H1 (cell line): ENCODE measurements at regions not wholly inside any gene's neighbourhood (a gene's known extent, or its start where the extent isn't known, plus 50 kb on each side); places are given as distances from the start of the nearest gene placed in this dataset.

Experiments
- CTCF ChIA-PET: fragments of 300-600 bp; sonication (Branson Sonifier 250); formaldehyde crosslinking; loops from one replicate; lab custom pipeline; 2021; ENCODE audit not compliant: partially characterized antibody; lab: Charles Lee
- POLR2A ChIA-PET: fragments of 300-600 bp; sonication (Branson Sonifier 250); formaldehyde crosslinking; loops from one replicate; lab custom pipeline; 2021; ENCODE audit warnings: inconsistent platforms; ENCODE audit not compliant: partially characterized antibody; lab: Charles Lee
- DNase-seq, 2 experiments: peaks; one replicate each; pipeline versions ENCODE4 v3.0.0 to v3.0.0-alpha.2; 2010 to 2022; ENCODE audit warnings: low spot score in 2 of 2, low read depth in 1 of 2, mixed read lengths in 1 of 2
- FAIRE-seq: peaks from 2 replicates; lab custom pipeline; 2011; peaks lifted over from hg19 to GRCh38; lab: Jason Lieb, UNC
- H2AFZ ChIP-seq: 2 replicates; pipeline ENCODE4 v1.8.1; 2012; ENCODE audit warnings: low read length, inconsistent platforms
- H2AK5ac ChIP-seq: 2 replicates; pipeline ENCODE4 v1.6.1; 2013; ENCODE audit warnings: low read depth, low read length
- H2BK120ac ChIP-seq: replicated peaks from 2 replicates; pipeline ENCODE3; 2013; ENCODE audit warnings: low read depth, low read length, inconsistent platforms
- H2BK12ac ChIP-seq: 2 replicates; pipeline ENCODE4 v1.6.1; 2013; ENCODE audit warnings: low read depth, low read length
- H2BK15ac ChIP-seq: 2 replicates; pipeline ENCODE4 v1.6.1; 2013; ENCODE audit warnings: low read length
- H2BK20ac ChIP-seq: 2 replicates; pipeline ENCODE4 v1.6.1; 2013; ENCODE audit warnings: low read length
- H2BK5ac ChIP-seq: 2 replicates; pipeline ENCODE4 v1.6.1; 2013; ENCODE audit warnings: low read depth, low read length
- H3K14ac ChIP-seq: 2 replicates; pipeline ENCODE4 v1.6.1; 2013; ENCODE audit warnings: inconsistent platforms; ENCODE audit not compliant: insufficient read length
- H3K18ac ChIP-seq: 2 replicates; pipeline ENCODE4 v1.6.1; 2013; ENCODE audit warnings: low read length; ENCODE audit errors: extremely low read depth
- H3K23ac ChIP-seq: 2 replicates; pipeline ENCODE4 v1.6.1; 2013; ENCODE audit warnings: inconsistent platforms; ENCODE audit not compliant: insufficient read length
- H3K23me2 ChIP-seq: 2 replicates; pipeline ENCODE4 v1.6.1; 2013; ENCODE audit warnings: low read depth, low read length
- H3K27ac ChIP-seq: 2 replicates; pipeline ENCODE4 v1.6.1; 2011; ENCODE audit warnings: low read depth, low read length, inconsistent platforms
- H3K27me3 ChIP-seq, 4 experiments: replicated peaks in 1 of 4; 1 replicate in 1 of 4; 2 replicates in 3 of 4; pipeline versions ENCODE4 v1.6.1 to v1.8.1; 2011 to 2013; ENCODE audit warnings: low read length in 3 of 4, mild to moderate bottlenecking in 3 of 4, inconsistent platforms in 2 of 4, mixed read lengths in 2 of 4, moderate library complexity in 1 of 4; ENCODE audit not compliant: control insufficient read depth in 3 of 4, insufficient read depth in 3 of 4; ENCODE audit errors: extremely low read depth in 1 of 4
- H3K36me3 ChIP-seq, 4 experiments: 2 replicates each; pipeline versions ENCODE4 v1.6.1 to v1.8.1; 2011 to 2013; ENCODE audit warnings: mild to moderate bottlenecking in 4 of 4, low read length in 3 of 4, moderate library complexity in 2 of 4, control low read depth in 1 of 4, inconsistent platforms in 1 of 4; ENCODE audit not compliant: insufficient read depth in 4 of 4, control insufficient read depth in 2 of 4
- H3K4ac ChIP-seq: replicated peaks from 2 replicates; pipeline ENCODE3; 2013; ENCODE audit warnings: low read length, low read depth, mixed read lengths, inconsistent platforms; ENCODE audit not compliant: insufficient read length
- H3K4me1 ChIP-seq, 4 experiments: replicated peaks in 1 of 4; 1 replicate in 1 of 4; 2 replicates in 3 of 4; pipeline versions ENCODE4 v1.6.1 to v1.8.1; 2011 to 2013; ENCODE audit warnings: low read length in 3 of 4, inconsistent platforms in 2 of 4, mixed read lengths in 1 of 4; ENCODE audit not compliant: insufficient read depth in 4 of 4, control insufficient read depth in 3 of 4
- H3K4me2 ChIP-seq, 2 experiments: 2 replicates each; pipeline versions ENCODE4 v1.6.1 to v1.8.1; 2011 to 2013; ENCODE audit warnings: low read depth in 2 of 2, low read length in 2 of 2, control low read depth in 1 of 2, inconsistent platforms in 1 of 2, mild to moderate bottlenecking in 1 of 2; ENCODE audit not compliant: insufficient read depth in 1 of 2
- H3K4me3 ChIP-seq, 4 experiments: fragments of 200-600, 300-600 bp in 1 of 4; sonication (generic), shearing (Covaris generic), sonication (Bioruptor Twin) in 1 of 4; 2 replicates each; pipeline versions ENCODE4 v1.5.1 to v1.8.1; 2011 to 2016; ENCODE audit warnings: low read length in 4 of 4, low read depth in 3 of 4, control low read depth in 2 of 4, inconsistent platforms in 2 of 4, mild to moderate bottlenecking in 2 of 4, mixed read lengths in 1 of 4, moderate library complexity in 1 of 4; ENCODE audit not compliant: insufficient read depth in 2 of 4; ENCODE audit errors: extremely low read depth in 1 of 4
- H3K56ac ChIP-seq: replicated peaks from 2 replicates; pipeline ENCODE3; 2013; ENCODE audit warnings: low read depth, mild to moderate bottlenecking, mixed read lengths, low read length, inconsistent platforms; ENCODE audit not compliant: insufficient read length
- H3K79me1 ChIP-seq: 2 replicates; pipeline ENCODE4 v1.6.1; 2013; ENCODE audit warnings: low read depth, low read length, control low read depth
- H3K79me2 ChIP-seq, 2 experiments: 2 replicates each; pipeline versions ENCODE4 v1.6.1 to v1.8.1; 2012 to 2013; ENCODE audit warnings: low read length in 2 of 2, mild to moderate bottlenecking in 2 of 2, inconsistent platforms in 1 of 2; ENCODE audit not compliant: insufficient read depth in 2 of 2, control insufficient read depth in 1 of 2
- H3K9ac ChIP-seq, 4 experiments: replicated peaks in 1 of 4; 1 replicate in 1 of 4; 2 replicates in 3 of 4; pipeline versions ENCODE4 v1.6.1 to v1.8.1; 2011 to 2013; ENCODE audit warnings: low read depth in 3 of 4, low read length in 3 of 4, control low read depth in 2 of 4, mild to moderate bottlenecking in 2 of 4, moderate library complexity in 2 of 4, inconsistent platforms in 1 of 4; ENCODE audit errors: extremely low read depth in 1 of 4
- H3K9me3 ChIP-seq, 2 experiments: 2 replicates each; pipeline versions ENCODE4 v1.6.1 to v1.8.1; 2012 to 2013; ENCODE audit warnings: mild to moderate bottlenecking in 2 of 2, moderate library complexity in 2 of 2, control low read depth in 1 of 2, inconsistent platforms in 1 of 2, low read depth in 1 of 2, low read length in 1 of 2, mixed read lengths in 1 of 2; ENCODE audit not compliant: insufficient read depth in 2 of 2
- H4K20me1 ChIP-seq, 2 experiments: replicated peaks in 1 of 2; 2 replicates each; pipeline versions ENCODE3 to v1.8.1; 2011 to 2013; ENCODE audit warnings: inconsistent platforms in 2 of 2, low read length in 2 of 2, mild to moderate bottlenecking in 1 of 2; ENCODE audit not compliant: insufficient read depth in 2 of 2, control insufficient read depth in 1 of 2
- H4K5ac ChIP-seq: 2 replicates; pipeline ENCODE4 v1.6.1; 2013; ENCODE audit warnings: low read length, low read depth, mixed read lengths, inconsistent platforms; ENCODE audit not compliant: insufficient read length
- H4K8ac ChIP-seq: 2 replicates; pipeline ENCODE4 v1.8.0; 2013; ENCODE audit warnings: mild to moderate bottlenecking, moderate library complexity, low read length, inconsistent platforms; ENCODE audit not compliant: insufficient read depth; ENCODE audit errors: extremely low read depth
- H4K91ac ChIP-seq: replicated peaks from 2 replicates; pipeline ENCODE3; 2013; ENCODE audit warnings: low read length, mixed read lengths, inconsistent platforms; ENCODE audit not compliant: insufficient read length
- JUN ChIP-seq: IDR thresholded peaks from 2 replicates; pipeline ENCODE4 v1.6.1; 2011; ENCODE audit warnings: low read depth, mild to moderate bottlenecking, improper control_type of control experiment, low read length
- TBP ChIP-seq: IDR thresholded peaks from 2 replicates; pipeline ENCODE4 v1.6.1; 2011; ENCODE audit warnings: low read depth, low read length, improper control_type of control experiment
- WGBS, 2 experiments: shearing (Covaris generic) in 1 of 2; methylation state at CpG; one replicate each; pipeline versions ENCODE4 v1.1.6 to v1.1.7; 2013 to 2015; ENCODE audit warnings: low lambda C conversion rate in 2 of 2, mixed read lengths in 2 of 2, inconsistent platforms in 1 of 2, low coverage in 1 of 2, missing lambda C conversion rate in 1 of 2; ENCODE audit not compliant: insufficient replicate concordance in 2 of 2, insufficient coverage in 1 of 2, insufficient read length in 1 of 2; ENCODE audit errors: extremely low coverage in 1 of 2, missing lambda C conversion rate in 1 of 2; 5-methylcytosine and 5-hydroxymethylcytosine counted together

- Histone ChIP-seq H3K27ac (no peak overlapping the region), H3K23me2 (no peaks in the 10 kb centered on the region), H2BK120ac (no peak overlapping the region), H2BK15ac (no peak overlapping the region), H3K79me1 (no peaks in the 10 kb centered on the region), H3K4me1 (no peaks in the 10 kb centered on the region), H3K79me2 (no peaks in the 10 kb centered on the region), H3K9ac (no peak overlapping the region), H4K8ac (no peak overlapping the region), H2AFZ (no peak overlapping the region), H3K4me2 (no peak overlapping the region), H2AK5ac (no peak overlapping the region), H2BK12ac (no peak overlapping the region), H4K91ac (no peak overlapping the region), H3K9me3 (no peaks in the 10 kb centered on the region), H4K5ac (no peak overlapping the region), H3K4ac (no peak overlapping the region), H3K4me3 (no peak overlapping the region), H2BK20ac (no peak overlapping the region), H3K36me3 (no peaks in the 10 kb centered on the region), H2BK5ac (no peak overlapping the region), H4K20me1 (no peaks in the 10 kb centered on the region), H3K56ac (no peak overlapping the region), H3K14ac (no peak overlapping the region), H3K23ac (no peak overlapping the region), H3K18ac (no peak overlapping the region), H3K27me3 (no peaks in the 10 kb centered on the region)
- DNase-seq, result no peak
- 88% methylated on average over 1 of the region's 1 CpG; no CpG with 5 or more reads in 1 of the 2 experiments for WGBS, 2 experiments
- ChIA-PET CTCF (no interaction called here), POLR2A (no interaction called here)
- TF ChIP-seq JUN (no peak), TBP (no peak)
- no peak for FAIRE-seq
Measured at GRCh38 chr16:51853586-51853985, 693.4 kb downstream of the TOX3 start.
